IMR-90 (cell line): ENCODE measurements at regions not wholly inside any gene's neighbourhood (a gene's known extent, or its start where the extent isn't known, plus 50 kb on each side); places are given as distances from the start of the nearest gene placed in this dataset.

ENCODE experiments used
- ATAC-seq: fragments of 200-7000 bp; cut with Tn5 transposase; 2 replicates; pipeline ENCODE4 v1.9.1; 2020; ENCODE audit warnings: low read depth, mild to moderate bottlenecking, moderate library complexity
- BruUV-seq: library from RNA; stranded (reverse); fragments of 400-500 nt; replicated peaks from 2 replicates; lab custom pipeline; 2021; lab: Mats Ljungman, UMichigan
- CTCF ChIA-PET: fragments of 300-600 bp; formaldehyde crosslinking; extraction: SDS; loops from one replicate; lab custom pipeline; 2021; ENCODE audit warnings: antibody characterized with exemption; lab: Yijun Ruan, JAX
- POLR2A ChIA-PET: fragments of 300-600 bp; sonication (Branson Sonifier 250); formaldehyde crosslinking; loops from one replicate; lab custom pipeline; 2022; ENCODE audit warnings: antibody characterized with exemption; ENCODE audit not compliant: unreplicated experiment; lab: Charles Lee
- DNase-seq: peaks from one replicate; pipeline ENCODE4 v3.0.0; 2013
- H2AFZ ChIP-seq: replicated peaks from 2 replicates; pipeline ENCODE3; 2013; ENCODE audit warnings: low read length, mild to moderate bottlenecking; ENCODE audit not compliant: poor library complexity
- H2AK5ac ChIP-seq: 2 replicates; pipeline ENCODE4 v1.6.1; 2013; ENCODE audit warnings: low read depth, low read length, inconsistent platforms
- H2AK9ac ChIP-seq: replicated peaks from 2 replicates; pipeline ENCODE3; 2013; ENCODE audit warnings: mild to moderate bottlenecking, low read depth, low read length, moderate library complexity; ENCODE audit not compliant: poor library complexity
- H2BK120ac ChIP-seq: 2 replicates; pipeline ENCODE4 v1.6.1; 2013; ENCODE audit warnings: low read depth, low read length, inconsistent platforms
- H2BK15ac ChIP-seq: 3 replicates; pipeline ENCODE4 v1.6.1; 2013; ENCODE audit warnings: low read depth, low read length, inconsistent platforms
- H2BK20ac ChIP-seq: 2 replicates; pipeline ENCODE4 v1.6.1; 2013; ENCODE audit warnings: low read depth, mild to moderate bottlenecking, inconsistent platforms, low read length, moderate library complexity
- H2BK5ac ChIP-seq: 2 replicates; pipeline ENCODE4 v1.6.1; 2013; ENCODE audit warnings: mild to moderate bottlenecking, low read depth, low read length, inconsistent platforms; ENCODE audit not compliant: poor library complexity, severe bottlenecking
- H3K14ac ChIP-seq: replicated peaks from 2 replicates; pipeline ENCODE4 v1.6.1; 2013; ENCODE audit warnings: low read depth, low read length, inconsistent platforms
- H3K18ac ChIP-seq: 2 replicates; pipeline ENCODE4 v1.6.1; 2013; ENCODE audit warnings: low read depth, low read length, control low read depth
- H3K23ac ChIP-seq: 2 replicates; pipeline ENCODE4 v1.6.1; 2013; ENCODE audit warnings: low read depth, low read length, inconsistent platforms
- H3K27ac ChIP-seq: 2 replicates; pipeline ENCODE4 v1.5.1; 2013; ENCODE audit warnings: mild to moderate bottlenecking, control low read depth, low read length; ENCODE audit not compliant: insufficient read depth
- H3K27me3 ChIP-seq: 2 replicates; pipeline ENCODE4 v1.6.1; 2013; ENCODE audit warnings: low read length; ENCODE audit not compliant: control insufficient read depth, insufficient read depth
- H3K36me3 ChIP-seq: 2 replicates; pipeline ENCODE4 v1.6.1; 2013; ENCODE audit warnings: low read length, mixed read lengths; ENCODE audit not compliant: control insufficient read depth, insufficient read depth
- H3K4ac ChIP-seq: 2 replicates; pipeline ENCODE4 v1.6.1; 2013; ENCODE audit warnings: low read depth, low read length, inconsistent platforms
- H3K4me1 ChIP-seq: 2 replicates; pipeline ENCODE4 v1.6.1; 2013; ENCODE audit warnings: low read length, mixed read lengths; ENCODE audit not compliant: control insufficient read depth, insufficient read depth
- H3K4me2 ChIP-seq: 2 replicates; pipeline ENCODE4 v1.6.1; 2013; ENCODE audit warnings: low read depth, mild to moderate bottlenecking, control low read depth, low read length, moderate library complexity
- H3K4me3 ChIP-seq: 2 replicates; pipeline ENCODE4 v1.5.1; 2013; ENCODE audit warnings: low read depth, mild to moderate bottlenecking, control low read depth, low read length, moderate library complexity; ENCODE audit not compliant: insufficient read depth
- H3K56ac ChIP-seq: 2 replicates; pipeline ENCODE4 v1.6.1; 2013; ENCODE audit warnings: low read length, inconsistent platforms; ENCODE audit not compliant: insufficient read depth; ENCODE audit errors: extremely low read depth
- H3K79me1 ChIP-seq, 2 experiments: 2 replicates each; pipeline ENCODE4 v1.6.1; 2013; ENCODE audit warnings: low read length in 2 of 2, inconsistent platforms in 1 of 2, low read depth in 1 of 2
- H3K9ac ChIP-seq: 2 replicates; pipeline ENCODE4 v1.6.1; 2013; ENCODE audit warnings: low read depth, low read length, control low read depth
- H3K9me1 ChIP-seq: 2 replicates; pipeline ENCODE4 v1.6.1; 2013; ENCODE audit warnings: low read length, inconsistent platforms; ENCODE audit not compliant: insufficient read depth
- H3K9me3 ChIP-seq: 2 replicates; pipeline ENCODE4 v1.6.1; 2013; ENCODE audit warnings: low read length; ENCODE audit not compliant: control insufficient read depth, insufficient read depth
- H4K20me1 ChIP-seq: 2 replicates; pipeline ENCODE4 v1.6.1; 2013; ENCODE audit warnings: low read length, inconsistent platforms; ENCODE audit not compliant: insufficient read depth
- H4K5ac ChIP-seq: 2 replicates; pipeline ENCODE4 v1.6.1; 2013; ENCODE audit warnings: mild to moderate bottlenecking, low read depth, low read length, control low read depth
- H4K8ac ChIP-seq, 2 experiments: 2 replicates each; pipeline ENCODE4 v1.6.1; 2013; ENCODE audit warnings: low read depth in 2 of 2, low read length in 2 of 2, control low read depth in 1 of 2, inconsistent platforms in 1 of 2
- H4K91ac ChIP-seq: 2 replicates; pipeline ENCODE4 v1.6.1; 2013; ENCODE audit warnings: low read depth, low read length, inconsistent platforms; ENCODE audit not compliant: insufficient read depth
- POLR2A ChIP-seq: IDR thresholded peaks from 2 replicates; pipeline ENCODE4 v1.6.1; 2012; ENCODE audit warnings: mild to moderate bottlenecking, low read depth, low read length
- WGBS, 2 experiments: methylation state at CpG; one replicate each; pipeline versions ENCODE4 v1.1.5 to v1.1.7; 2013; ENCODE audit warnings: missing lambda C conversion rate in 2 of 2; ENCODE audit not compliant: insufficient read length in 1 of 2; ENCODE audit errors: extremely low coverage in 2 of 2; 5-methylcytosine and 5-hydroxymethylcytosine counted together
- dilution Hi-C: fragments of 300-500 bp; cut with HindIII; formaldehyde crosslinking; loops from one replicate; pipeline ENCODE4 v1.14.3; 2018; ENCODE audit warnings: low sequenced_read_pairs; ENCODE audit not compliant: unreplicated experiment
- in situ Hi-C: fragments of 300-500 bp; cut with MboI; formaldehyde crosslinking; loops from 3 replicates; pipeline ENCODE4 v1.14.3; 2019; ENCODE audit warnings: low sequenced_read_pairs, inconsistent platforms, mixed read lengths
- intact Hi-C: fragments of 100-400 bp; cut with micrococcal nuclease; formaldehyde crosslinking; loops from 2 replicates; pipeline ENCODE4 v1.10.0; 2022
- TF ChIP-seq, protein P1 (sequence below): fragments of 150-350 bp; IDR thresholded peaks from 2 replicates; pipeline ENCODE4 v1.6.1; 2016; ENCODE audit warnings: low read depth, mild to moderate bottlenecking, low read length, moderate library complexity, borderline replicate concordance

DNA sequence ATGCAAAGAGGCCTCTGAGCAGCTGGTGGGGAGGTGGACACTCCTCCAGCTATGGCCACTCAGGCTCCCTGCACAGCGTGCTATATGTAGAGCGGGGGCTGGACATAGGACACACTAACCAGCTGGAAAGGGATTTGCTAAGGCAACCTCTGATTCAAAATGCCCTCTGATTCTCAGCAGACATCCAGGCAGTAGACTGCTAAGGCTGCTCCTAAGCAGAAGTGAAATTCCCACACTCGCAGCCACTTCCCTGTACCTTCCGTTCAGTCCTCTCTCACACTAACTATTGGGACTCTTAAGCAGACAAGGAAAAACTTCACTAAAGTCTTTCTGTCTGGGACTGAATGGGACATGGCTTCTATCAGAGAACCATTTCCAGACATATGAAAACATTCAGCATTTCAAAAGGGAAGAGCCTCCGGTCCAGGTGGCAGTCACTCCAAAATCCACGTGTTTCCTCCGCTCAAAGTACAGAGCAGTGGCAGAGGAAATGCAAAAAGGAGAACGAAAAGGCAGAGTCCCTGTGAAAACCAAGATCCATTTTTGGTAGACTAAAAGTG is 265.8 kb downstream of the TTC32 start:
- no peaks in the 10 kb centered on the region for H3K4me1 ChIP-seq
- no peak overlapping the region for H3K23ac ChIP-seq
- H4K5ac ChIP-seq, result no peak overlapping the region
- no peak overlapping the region for H4K91ac ChIP-seq
- H4K8ac ChIP-seq, result no peak overlapping the region
- no peak overlapping the region for H2AK9ac ChIP-seq
- H2BK120ac ChIP-seq, result no peak overlapping the region
- H3K27ac ChIP-seq, result no peak overlapping the region
- in situ Hi-C loops, result no loop called here
- no peak overlapping the region for H3K4ac ChIP-seq
- DNase-seq (no peak), ATAC-seq (no peak)
- H3K9me3 ChIP-seq, result no peaks in the 10 kb centered on the region
- peaks cover 29% of the 10 kb centered on the region for H3K27me3 ChIP-seq
- no peaks in the 10 kb centered on the region; the same call in 1 of the 2 replicates for H3K9me1 ChIP-seq
- no CpG with 5 or more reads among the region's 8 CpGs for WGBS, 2 experiments
- no peak overlapping the region for H3K18ac ChIP-seq
- no peaks in the 10 kb centered on the region for H3K36me3 ChIP-seq
- no peaks in the 10 kb centered on the region for H4K20me1 ChIP-seq
- H3K4me3 ChIP-seq, result no peak overlapping the region
- H3K56ac ChIP-seq, result no peak overlapping the region
- no peak overlapping the region for H2BK15ac ChIP-seq
- intact Hi-C loops, result no loop called here
- no peaks in the 10 kb centered on the region for H3K79me1 ChIP-seq
- CTCF ChIA-PET, result no interaction called here
- H3K9ac ChIP-seq, result no peak overlapping the region
- POLR2A ChIA-PET, result no interaction called here
- H3K4me2 ChIP-seq, result no peak overlapping the region
- TF ChIP-seq, protein P1, sequence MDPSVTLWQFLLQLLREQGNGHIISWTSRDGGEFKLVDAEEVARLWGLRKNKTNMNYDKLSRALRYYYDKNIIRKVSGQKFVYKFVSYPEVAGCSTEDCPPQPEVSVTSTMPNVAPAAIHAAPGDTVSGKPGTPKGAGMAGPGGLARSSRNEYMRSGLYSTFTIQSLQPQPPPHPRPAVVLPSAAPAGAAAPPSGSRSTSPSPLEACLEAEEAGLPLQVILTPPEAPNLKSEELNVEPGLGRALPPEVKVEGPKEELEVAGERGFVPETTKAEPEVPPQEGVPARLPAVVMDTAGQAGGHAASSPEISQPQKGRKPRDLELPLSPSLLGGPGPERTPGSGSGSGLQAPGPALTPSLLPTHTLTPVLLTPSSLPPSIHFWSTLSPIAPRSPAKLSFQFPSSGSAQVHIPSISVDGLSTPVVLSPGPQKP, result no peak
- no peak for TF ChIP-seq POLR2A
- BruUV-seq, result no TSS peak
- dilution Hi-C loops, result no loop called here
- no peak overlapping the region for H2BK5ac ChIP-seq
- no peak overlapping the region for H2AK5ac ChIP-seq
- H2AFZ ChIP-seq, result no peak overlapping the region
- no peak overlapping the region for H2BK20ac ChIP-seq
- H3K14ac ChIP-seq, result no peak overlapping the region
